SK-N-SH treated with all-trans-retinoic acid at 6 μM for 48 hours (cell line): ENCODE measurements at regions not wholly inside any gene's neighbourhood (a gene's known extent, or its start where the extent isn't known, plus 50 kb on each side); places are given as distances from the start of the nearest gene placed in this dataset.

ENCODE experiments used
- ARNTL ChIP-seq: fragments of 450-650 bp; formaldehyde crosslinking; IDR thresholded peaks from 2 replicates; pipeline ENCODE4 v1.5.0; 2020; ENCODE audit warnings: low read depth, mild to moderate bottlenecking, moderate library complexity, borderline replicate concordance
- CREB5 ChIP-seq: fragments of 250-450 bp; sonication (Bioruptor Pico); IDR thresholded peaks from 2 replicates; pipeline ENCODE4 v1.5.1; 2020; ENCODE audit warnings: low read depth, mild to moderate bottlenecking, moderate library complexity
- OSR1 ChIP-seq: fragments of 250-450 bp; sonication (Bioruptor Pico); IDR thresholded peaks from 2 replicates; pipeline ENCODE4 v1.8.0; 2022; ENCODE audit warnings: moderate library complexity, mild to moderate bottlenecking, inconsistent platforms
- PATZ1 ChIP-seq: fragments of 250-450 bp; sonication (Bioruptor Pico); IDR thresholded peaks from 2 replicates; pipeline ENCODE4 v1.8.0; 2020; ENCODE audit warnings: mild to moderate bottlenecking, moderate library complexity, borderline replicate concordance
- PPARA ChIP-seq: fragments of 250-450 bp; sonication (Bioruptor Pico); IDR thresholded peaks from 2 replicates; pipeline ENCODE4 v1.5.0; 2020; ENCODE audit warnings: mild to moderate bottlenecking, borderline replicate concordance
- SNAI2 ChIP-seq: fragments of 250-450 bp; sonication (Bioruptor Pico); IDR thresholded peaks from 2 replicates; pipeline ENCODE4 v1.5.0; 2020; ENCODE audit warnings: mild to moderate bottlenecking, moderate library complexity
- TCF4 ChIP-seq: fragments of 250-450 bp; sonication (Bioruptor Pico); IDR thresholded peaks from 2 replicates; pipeline ENCODE4 v1.8.0; 2021; ENCODE audit warnings: mild to moderate bottlenecking, moderate library complexity, borderline replicate concordance
- TOX ChIP-seq: fragments of 250-450 bp; sonication (Bioruptor Pico); IDR thresholded peaks from 2 replicates; pipeline ENCODE4 v1.8.0; 2021; ENCODE audit warnings: mild to moderate bottlenecking, moderate library complexity, borderline replicate concordance
- ZNF565 ChIP-seq: fragments of 450-650 bp; formaldehyde crosslinking; conservative IDR thresholded peaks from 2 replicates; pipeline ENCODE4 v1.5.0; 2020; ENCODE audit warnings: low read depth, mild to moderate bottlenecking, moderate library complexity

GRCh38 chr14:98345161-98345560 is 926.8 kb downstream of the BCL11B start:
- TF ChIP-seq PPARA (CRISPR knock-in tag) (no peak), TCF4 (CRISPR knock-in tag) (no peak), PATZ1 (CRISPR knock-in tag) (no peak), TOX (no peak), ARNTL (CRISPR knock-in tag) (no peak), SNAI2 (CRISPR knock-in tag) (no peak), ZNF565 (CRISPR knock-in tag) (no peak), CREB5 (CRISPR knock-in tag) (no peak), OSR1 (CRISPR knock-in tag) (no peak)
